ENCODE measurements at regions not wholly inside any gene's neighbourhood (a gene's known extent, or its start where the extent isn't known, plus 50 kb on each side); places are given as distances from the start of the nearest gene placed in this dataset.

DNA sequence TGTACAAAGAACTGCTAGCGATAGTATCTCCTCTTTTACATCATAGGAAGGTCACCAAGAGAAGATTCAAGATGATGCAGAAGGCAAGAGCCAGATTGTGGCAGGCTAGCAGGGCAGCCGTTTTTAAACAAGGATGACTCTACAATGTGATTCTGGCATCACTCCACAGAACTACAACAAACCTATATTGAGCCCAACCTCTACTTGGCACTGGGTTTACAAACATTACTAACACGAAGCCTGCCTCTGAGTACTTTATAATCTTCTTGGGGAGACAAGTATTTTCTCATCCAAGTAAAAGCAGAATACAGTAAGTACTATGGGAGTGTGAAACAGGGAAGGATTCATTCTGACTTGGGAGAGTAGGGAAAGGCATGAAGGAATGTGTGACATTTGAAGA lies 448.6 kb downstream of the ZNF608 start:
- no peak for TF ChIP-seq POLR2AphosphoS5 (IDR thresholded peaks at IDR 0.05; ENCODE audit: control insufficient read depth, insufficient read depth, low read depth, low read length)
- no peak for TF ChIP-seq PHF8 (IDR thresholded peaks at IDR 0.05; ENCODE audit: borderline replicate concordance, low read length)
- no peak for TF ChIP-seq CTBP1 (IDR thresholded peaks at IDR 0.05; ENCODE audit: borderline replicate concordance)
- no peak for TF ChIP-seq TBP (optimal IDR thresholded peaks at IDR 0.05; ENCODE audit: low read depth, low read length)
- TF ChIP-seq, protein P1, sequence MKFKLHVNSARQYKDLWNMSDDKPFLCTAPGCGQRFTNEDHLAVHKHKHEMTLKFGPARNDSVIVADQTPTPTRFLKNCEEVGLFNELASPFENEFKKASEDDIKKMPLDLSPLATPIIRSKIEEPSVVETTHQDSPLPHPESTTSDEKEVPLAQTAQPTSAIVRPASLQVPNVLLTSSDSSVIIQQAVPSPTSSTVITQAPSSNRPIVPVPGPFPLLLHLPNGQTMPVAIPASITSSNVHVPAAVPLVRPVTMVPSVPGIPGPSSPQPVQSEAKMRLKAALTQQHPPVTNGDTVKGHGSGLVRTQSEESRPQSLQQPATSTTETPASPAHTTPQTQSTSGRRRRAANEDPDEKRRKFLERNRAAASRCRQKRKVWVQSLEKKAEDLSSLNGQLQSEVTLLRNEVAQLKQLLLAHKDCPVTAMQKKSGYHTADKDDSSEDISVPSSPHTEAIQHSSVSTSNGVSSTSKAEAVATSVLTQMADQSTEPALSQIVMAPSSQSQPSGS (CRISPR knock-in tag; IDR thresholded peaks at IDR 0.05) = no peak
- TF ChIP-seq, protein P2, sequence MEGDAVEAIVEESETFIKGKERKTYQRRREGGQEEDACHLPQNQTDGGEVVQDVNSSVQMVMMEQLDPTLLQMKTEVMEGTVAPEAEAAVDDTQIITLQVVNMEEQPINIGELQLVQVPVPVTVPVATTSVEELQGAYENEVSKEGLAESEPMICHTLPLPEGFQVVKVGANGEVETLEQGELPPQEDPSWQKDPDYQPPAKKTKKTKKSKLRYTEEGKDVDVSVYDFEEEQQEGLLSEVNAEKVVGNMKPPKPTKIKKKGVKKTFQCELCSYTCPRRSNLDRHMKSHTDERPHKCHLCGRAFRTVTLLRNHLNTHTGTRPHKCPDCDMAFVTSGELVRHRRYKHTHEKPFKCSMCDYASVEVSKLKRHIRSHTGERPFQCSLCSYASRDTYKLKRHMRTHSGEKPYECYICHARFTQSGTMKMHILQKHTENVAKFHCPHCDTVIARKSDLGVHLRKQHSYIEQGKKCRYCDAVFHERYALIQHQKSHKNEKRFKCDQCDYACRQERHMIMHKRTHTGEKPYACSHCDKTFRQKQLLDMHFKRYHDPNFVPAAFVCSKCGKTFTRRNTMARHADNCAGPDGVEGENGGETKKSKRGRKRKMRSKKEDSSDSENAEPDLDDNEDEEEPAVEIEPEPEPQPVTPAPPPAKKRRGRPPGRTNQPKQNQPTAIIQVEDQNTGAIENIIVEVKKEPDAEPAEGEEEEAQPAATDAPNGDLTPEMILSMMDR (IDR thresholded peaks at IDR 0.05 in 2 of 3, conservative IDR thresholded peaks at IDR 0.05 in 1 of 3; ENCODE audit: insufficient read depth in 2 of 3, low read depth in 1 of 3, low read length in 3 of 3) = no peak
- TF ChIP-seq, protein P3, sequence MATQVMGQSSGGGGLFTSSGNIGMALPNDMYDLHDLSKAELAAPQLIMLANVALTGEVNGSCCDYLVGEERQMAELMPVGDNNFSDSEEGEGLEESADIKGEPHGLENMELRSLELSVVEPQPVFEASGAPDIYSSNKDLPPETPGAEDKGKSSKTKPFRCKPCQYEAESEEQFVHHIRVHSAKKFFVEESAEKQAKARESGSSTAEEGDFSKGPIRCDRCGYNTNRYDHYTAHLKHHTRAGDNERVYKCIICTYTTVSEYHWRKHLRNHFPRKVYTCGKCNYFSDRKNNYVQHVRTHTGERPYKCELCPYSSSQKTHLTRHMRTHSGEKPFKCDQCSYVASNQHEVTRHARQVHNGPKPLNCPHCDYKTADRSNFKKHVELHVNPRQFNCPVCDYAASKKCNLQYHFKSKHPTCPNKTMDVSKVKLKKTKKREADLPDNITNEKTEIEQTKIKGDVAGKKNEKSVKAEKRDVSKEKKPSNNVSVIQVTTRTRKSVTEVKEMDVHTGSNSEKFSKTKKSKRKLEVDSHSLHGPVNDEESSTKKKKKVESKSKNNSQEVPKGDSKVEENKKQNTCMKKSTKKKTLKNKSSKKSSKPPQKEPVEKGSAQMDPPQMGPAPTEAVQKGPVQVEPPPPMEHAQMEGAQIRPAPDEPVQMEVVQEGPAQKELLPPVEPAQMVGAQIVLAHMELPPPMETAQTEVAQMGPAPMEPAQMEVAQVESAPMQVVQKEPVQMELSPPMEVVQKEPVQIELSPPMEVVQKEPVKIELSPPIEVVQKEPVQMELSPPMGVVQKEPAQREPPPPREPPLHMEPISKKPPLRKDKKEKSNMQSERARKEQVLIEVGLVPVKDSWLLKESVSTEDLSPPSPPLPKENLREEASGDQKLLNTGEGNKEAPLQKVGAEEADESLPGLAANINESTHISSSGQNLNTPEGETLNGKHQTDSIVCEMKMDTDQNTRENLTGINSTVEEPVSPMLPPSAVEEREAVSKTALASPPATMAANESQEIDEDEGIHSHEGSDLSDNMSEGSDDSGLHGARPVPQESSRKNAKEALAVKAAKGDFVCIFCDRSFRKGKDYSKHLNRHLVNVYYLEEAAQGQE (IDR thresholded peaks at IDR 0.05; ENCODE audit: borderline replicate concordance) = no peak
- TF ChIP-seq, protein P3 (CRISPR knock-in tag; IDR thresholded peaks at IDR 0.05; ENCODE audit: low read depth) = no peak
- no peak for TF ChIP-seq POU5F1 (IDR thresholded peaks at IDR 0.05; ENCODE audit: borderline replicate concordance, low read depth, low read length, partially characterized antibody)
- no peak for TF ChIP-seq ZFP36 (IDR thresholded peaks at IDR 0.05; ENCODE audit: low read depth, low read length, partially characterized antibody)
- TF ChIP-seq DDX20 (tag; IDR thresholded peaks at IDR 0.05; ENCODE audit: low read depth) = no peak

Data from K562 (cell line).